ENCODE measurements at regions not wholly inside any gene's neighbourhood (a gene's known extent, or its start where the extent isn't known, plus 50 kb on each side); places are given as distances from the start of the nearest gene placed in this dataset.

DNA sequence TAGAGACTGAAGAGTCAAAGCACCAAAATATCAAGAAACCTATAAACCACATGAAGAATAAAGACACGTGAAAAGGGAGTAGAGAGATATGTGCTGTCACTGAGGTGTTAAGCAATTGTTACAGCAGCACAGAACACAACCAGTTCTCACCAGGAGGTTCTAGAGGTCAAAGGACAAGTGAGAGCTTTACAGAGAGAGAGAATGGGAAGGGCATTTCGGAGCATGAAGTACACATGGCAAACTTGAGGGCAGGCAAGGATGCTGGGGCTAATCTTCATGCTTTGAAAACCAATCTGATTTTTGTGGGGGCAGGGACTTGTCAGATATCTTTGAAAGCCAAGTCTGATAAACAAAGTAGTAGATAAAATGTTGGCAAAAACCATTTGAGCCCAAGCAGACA, 142.3 kb upstream of the NRSN1 start:
- TF ChIP-seq GATA2 (IDR thresholded peaks at IDR 0.05; ENCODE audit: low read depth, low read length) (no peak), GATA3 (IDR thresholded peaks at IDR 0.05; ENCODE audit: low read depth, low read length) (no peak)
